ENCODE measurements at regions not wholly inside any gene's neighbourhood (a gene's known extent, or its start where the extent isn't known, plus 50 kb on each side); places are given as distances from the start of the nearest gene placed in this dataset.

DNA sequence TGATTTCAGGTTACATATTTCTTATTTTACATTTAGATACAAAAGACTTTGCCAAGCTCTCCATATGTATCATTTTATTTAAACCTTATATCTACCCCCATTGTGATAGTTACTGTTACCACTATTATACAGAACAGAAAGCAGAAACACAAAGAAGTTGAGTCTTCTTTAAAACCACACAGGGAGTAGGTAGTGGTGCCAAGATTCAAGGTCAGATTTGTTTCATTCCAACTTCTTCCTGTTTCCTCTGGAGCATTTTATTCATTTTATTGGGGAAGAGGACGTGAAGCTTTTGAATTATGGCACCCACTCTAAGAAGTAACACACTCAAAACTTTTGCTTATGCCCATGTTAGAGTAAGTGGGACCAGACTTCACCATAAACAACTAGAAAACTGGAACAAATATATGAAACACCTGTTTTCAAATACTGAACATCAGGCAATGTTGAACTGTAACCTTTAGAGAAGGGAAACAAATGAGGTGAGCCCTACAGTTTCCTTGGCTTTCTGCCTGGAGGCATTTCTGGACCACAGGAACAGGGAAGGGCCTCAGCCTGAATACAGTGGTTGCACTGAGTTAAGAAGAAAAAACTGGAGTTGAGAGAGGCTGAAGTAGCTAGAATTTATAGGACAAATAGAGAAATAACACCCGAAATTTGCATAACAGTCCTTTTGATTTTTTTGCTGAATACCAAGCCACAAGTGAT is 160.4 kb upstream of the SSTR1 start:
- TF ChIP-seq, protein P1, sequence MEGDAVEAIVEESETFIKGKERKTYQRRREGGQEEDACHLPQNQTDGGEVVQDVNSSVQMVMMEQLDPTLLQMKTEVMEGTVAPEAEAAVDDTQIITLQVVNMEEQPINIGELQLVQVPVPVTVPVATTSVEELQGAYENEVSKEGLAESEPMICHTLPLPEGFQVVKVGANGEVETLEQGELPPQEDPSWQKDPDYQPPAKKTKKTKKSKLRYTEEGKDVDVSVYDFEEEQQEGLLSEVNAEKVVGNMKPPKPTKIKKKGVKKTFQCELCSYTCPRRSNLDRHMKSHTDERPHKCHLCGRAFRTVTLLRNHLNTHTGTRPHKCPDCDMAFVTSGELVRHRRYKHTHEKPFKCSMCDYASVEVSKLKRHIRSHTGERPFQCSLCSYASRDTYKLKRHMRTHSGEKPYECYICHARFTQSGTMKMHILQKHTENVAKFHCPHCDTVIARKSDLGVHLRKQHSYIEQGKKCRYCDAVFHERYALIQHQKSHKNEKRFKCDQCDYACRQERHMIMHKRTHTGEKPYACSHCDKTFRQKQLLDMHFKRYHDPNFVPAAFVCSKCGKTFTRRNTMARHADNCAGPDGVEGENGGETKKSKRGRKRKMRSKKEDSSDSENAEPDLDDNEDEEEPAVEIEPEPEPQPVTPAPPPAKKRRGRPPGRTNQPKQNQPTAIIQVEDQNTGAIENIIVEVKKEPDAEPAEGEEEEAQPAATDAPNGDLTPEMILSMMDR (IDR thresholded peaks at IDR 0.05), result no peak
- TF ChIP-seq EZH2 (IDR thresholded peaks at IDR 0.05), result no peak
- TF ChIP-seq EZH2phosphoT487 (IDR thresholded peaks at IDR 0.05), result no peak
